ENCODE measurements at regions not wholly inside any gene's neighbourhood (a gene's known extent, or its start where the extent isn't known, plus 50 kb on each side); places are given as distances from the start of the nearest gene placed in this dataset.
"Not testable (repeated sequence)": the region's sequence is repeated elsewhere in the genome, so short reads cannot be mapped to it uniquely, and the experiment has no call there.

DNA sequence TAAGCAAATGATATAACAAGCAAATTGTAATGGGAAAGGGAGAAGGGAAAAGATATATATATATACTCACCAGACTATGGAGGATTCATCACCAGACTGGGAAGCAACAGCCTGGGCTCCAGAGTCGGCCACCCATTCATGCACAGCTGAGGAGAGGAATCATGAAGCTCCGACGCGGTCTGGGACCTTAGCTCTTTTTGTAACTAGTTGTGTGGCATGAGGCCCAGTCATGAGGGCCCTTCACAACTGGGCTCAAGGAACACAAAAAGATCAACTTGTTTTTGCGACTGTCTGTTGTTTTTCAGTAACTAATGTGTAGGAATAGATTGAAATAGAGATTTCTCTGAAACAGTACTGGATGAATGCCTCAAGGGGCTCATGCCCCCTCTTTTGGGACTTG lies 911.2 kb downstream of the TYW1 start:
- TF ChIP-seq CTCF (IDR thresholded peaks at IDR 0.05; ENCODE audit: low read depth, low read length) = no peak
- no peaks in the 10 kb centered on the region for H3K36me3 ChIP-seq

DNA sequence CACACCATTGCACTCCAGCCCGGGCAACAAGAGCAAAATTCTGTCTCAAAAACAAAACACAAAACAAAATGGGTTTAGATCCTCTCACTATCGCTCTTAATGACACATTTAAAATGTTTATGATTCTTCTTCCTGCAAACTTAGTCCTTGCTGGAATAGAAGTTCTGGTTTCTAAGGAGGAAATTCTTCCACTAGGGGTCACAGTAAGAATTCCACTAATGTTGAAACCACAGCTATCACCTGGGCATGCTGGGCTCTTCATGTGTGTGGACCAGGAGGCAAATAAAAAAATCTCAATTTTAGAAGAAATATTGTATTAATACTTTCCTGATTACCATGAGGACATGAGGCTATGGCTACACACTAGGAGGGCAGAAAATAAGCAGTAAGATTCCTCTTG lies 915.8 kb downstream of the TYW1 start:
- Histone ChIP-seq H3K9me3 (no peaks in the 10 kb centered on the region), H3K4me3 (ENCODE audit: low read depth, low read length) (no peak overlapping the region), H3K36me3 (no peaks in the 10 kb centered on the region), H3K4me1 (no peaks in the 10 kb centered on the region), H3K27me3 (no peaks in the 10 kb centered on the region)
- DNase-seq = no peak
- TF ChIP-seq CTCF (IDR thresholded peaks at IDR 0.05; ENCODE audit: low read depth, low read length) = 0 out of 2 replicates have a peak, but pooled peaks have one; percentile 12

More for the DNA sequence above, 911.2 kb downstream of the TYW1 start:
- Histone ChIP-seq H3K9me3 (no peaks in the 10 kb centered on the region), H3K4me3 (ENCODE audit: low read depth, low read length) (no peak overlapping the region), H3K27me3 (no peaks in the 10 kb centered on the region), H3K4me1 (no peaks in the 10 kb centered on the region)
- no peak for DNase-seq

GRCh38 chr7:67913604-67914003 lies 917.0 kb downstream of the TYW1 start:
- H3K27me3 ChIP-seq = no peaks in the 10 kb centered on the region
- H3K36me3 ChIP-seq = no peaks in the 10 kb centered on the region
- H3K4me3 ChIP-seq (ENCODE audit: low read depth, low read length) = no peak overlapping the region
- H3K9me3 ChIP-seq = no peaks in the 10 kb centered on the region
- TF ChIP-seq CTCF (IDR thresholded peaks at IDR 0.05; ENCODE audit: low read depth, low read length) = no peak
- no peak for DNase-seq
- H3K4me1 ChIP-seq = no peaks in the 10 kb centered on the region

GRCh38 chr7:67916111-67916510 lies 919.5 kb downstream of the TYW1 start:
- not testable (repeated sequence) for DNase-seq; H3K4me3 ChIP-seq (ENCODE audit: low read depth, low read length); H3K9me3 ChIP-seq; H3K4me1 ChIP-seq; H3K27me3 ChIP-seq; H3K36me3 ChIP-seq

- Histone ChIP-seq H3K4me3 (ENCODE audit: low read depth, low read length) (no peak overlapping the region), H3K4me1 (no peaks in the 10 kb centered on the region)
- DNase-seq = no peak
These were observed 920.2 kb downstream of the TYW1 start for GRCh38 chr7:67916571-67917436.

DNA sequence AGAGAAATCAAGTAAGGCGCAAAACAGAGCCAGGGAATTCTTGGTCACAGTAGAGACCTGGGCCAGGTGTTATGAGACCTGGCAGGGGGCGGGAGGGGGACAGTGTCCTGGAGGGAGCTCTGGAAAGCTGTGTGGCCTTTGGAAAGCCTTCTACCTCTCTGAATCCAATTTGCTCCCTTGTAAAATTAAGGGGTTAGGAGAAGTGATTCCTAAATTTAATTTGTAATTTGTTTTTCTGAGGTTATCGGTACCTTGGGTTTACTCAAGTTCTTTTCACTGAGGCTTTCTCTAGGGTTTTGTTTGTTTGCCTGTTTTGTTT lies 920.8 kb downstream of the TYW1 start:
- H3K27me3 ChIP-seq = no peaks in the 10 kb centered on the region
- no peaks in the 10 kb centered on the region for H3K9me3 ChIP-seq
- no peak for TF ChIP-seq CTCF (IDR thresholded peaks at IDR 0.05; ENCODE audit: low read depth, low read length)
- H3K36me3 ChIP-seq = no peaks in the 10 kb centered on the region
- no peak overlapping the region for H3K4me3 ChIP-seq (ENCODE audit: low read depth, low read length)
- no peak for DNase-seq
- no peaks in the 10 kb centered on the region for H3K4me1 ChIP-seq

More at GRCh38 chr7:67916571-67917436, 920.2 kb downstream of the TYW1 start:
- Histone ChIP-seq H3K9me3 (no peaks in the 10 kb centered on the region), H3K36me3 (no peaks in the 10 kb centered on the region), H3K27me3 (no peaks in the 10 kb centered on the region)
- no peak for TF ChIP-seq CTCF (IDR thresholded peaks at IDR 0.05; ENCODE audit: low read depth, low read length)
